ENCODE measurements at regions not wholly inside any gene's neighbourhood (a gene's known extent, or its start where the extent isn't known, plus 50 kb on each side); places are given as distances from the start of the nearest gene placed in this dataset.
A peak's percentile ranks its signal among the peaks of the same experiment; 100 is the strongest.

GRCh38 chr2:177314722-177315264 is 50.3 kb upstream of the NFE2L2 start:
- no peaks in the 10 kb centered on the region for H3K36me3 Mint-ChIP-seq
- H3K27ac Mint-ChIP-seq = no peak overlapping the region
- ATAC-seq (no peak), DNase-seq (ENCODE audit: low spot score) (no peak)
- H3K4me3 Mint-ChIP-seq = no peak overlapping the region
- peaks cover 0 to 8% of the 10 kb centered on the region in 2 donors for H3K4me1 Mint-ChIP-seq (ENCODE audit: low read depth in 2 of 2)
- H3K27me3 Mint-ChIP-seq = no peaks in the 10 kb centered on the region
- no peaks in the 10 kb centered on the region for H3K9me3 Mint-ChIP-seq

GRCh38 chr2:177315364-177315763 is 50.8 kb upstream of the NFE2L2 start:
- Mint-ChIP-seq H3K4me3 (no peak overlapping the region), H3K27me3 (no peaks in the 10 kb centered on the region), H3K36me3 (no peaks in the 10 kb centered on the region), H3K4me1 (ENCODE audit: low read depth in 2 of 2) (peaks cover 0 to 8% of the 10 kb centered on the region in 2 donors), H3K9me3 (no peaks in the 10 kb centered on the region), H3K27ac (no peak overlapping the region)
- DNase-seq (ENCODE audit: low spot score) (no peak), ATAC-seq (no peak)

DNA sequence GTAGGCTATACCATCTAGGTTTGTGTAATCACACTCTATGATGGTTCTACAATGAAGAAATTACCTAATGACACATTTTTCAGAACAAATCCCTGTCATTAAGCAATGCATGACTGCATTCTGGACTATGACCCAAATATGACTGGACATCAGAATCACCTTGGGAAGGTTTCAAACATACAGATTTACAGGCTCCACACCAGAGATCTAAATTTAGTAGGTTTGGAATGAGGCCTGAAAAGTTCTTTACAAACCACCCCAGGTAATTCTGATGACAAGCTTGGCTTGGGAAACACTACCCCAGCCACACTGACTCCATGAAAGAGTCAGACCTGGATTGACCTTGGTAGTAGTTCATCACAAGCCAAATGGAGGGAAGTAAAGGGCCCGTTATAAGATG is 52.2 kb upstream of the NFE2L2 start:
- Mint-ChIP-seq H3K9me3 (no peaks in the 10 kb centered on the region), H3K4me1 (ENCODE audit: low read depth in 2 of 2) (peaks cover 0 to 8% of the 10 kb centered on the region in 2 donors), H3K36me3 (no peaks in the 10 kb centered on the region), H3K4me3 (no peak overlapping the region), H3K27ac (no peak overlapping the region), H3K27me3 (no peaks in the 10 kb centered on the region)
- ATAC-seq (no peak), DNase-seq (ENCODE audit: low spot score) (no peak)

- H3K4me1 Mint-ChIP-seq (ENCODE audit: low read depth in 2 of 2) = peaks cover 0 to 8% of the 10 kb centered on the region in 2 donors
These were observed 52.9 kb upstream of the NFE2L2 start for GRCh38 chr2:177317443-177317842.

DNA sequence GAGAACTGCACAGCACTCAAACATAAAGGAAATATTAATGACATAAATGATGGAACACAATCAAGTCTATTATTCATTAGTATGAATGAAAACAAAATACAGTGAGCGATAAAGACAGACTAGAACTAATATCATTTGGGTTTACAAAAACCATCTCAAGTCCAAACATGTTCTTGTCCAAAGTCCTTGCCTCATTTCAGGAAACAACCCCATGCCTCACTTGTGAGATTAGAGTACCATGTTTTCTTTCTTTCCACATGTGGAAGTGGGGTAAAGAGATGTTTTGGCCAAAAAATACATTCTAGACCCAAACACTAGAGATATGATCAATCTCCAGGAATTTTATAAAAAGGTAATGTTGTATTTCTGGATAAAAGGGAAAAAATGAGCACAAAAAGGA is 53.3 kb upstream of the NFE2L2 start:
- Mint-ChIP-seq H3K4me1 (ENCODE audit: low read depth in 2 of 2) (peaks cover 0 to 8% of the 10 kb centered on the region in 2 donors), H3K27me3 (no peaks in the 10 kb centered on the region), H3K4me3 (no peak overlapping the region)

More at GRCh38 chr2:177317443-177317842, 52.9 kb upstream of the NFE2L2 start:
- ATAC-seq (no peak), DNase-seq (ENCODE audit: low spot score) (no peak)
- H3K9me3 Mint-ChIP-seq = no peaks in the 10 kb centered on the region
- H3K27ac Mint-ChIP-seq = no peak overlapping the region
- no peaks in the 10 kb centered on the region for H3K36me3 Mint-ChIP-seq
- no peak overlapping the region for H3K4me3 Mint-ChIP-seq
- H3K27me3 Mint-ChIP-seq = no peaks in the 10 kb centered on the region

DNA sequence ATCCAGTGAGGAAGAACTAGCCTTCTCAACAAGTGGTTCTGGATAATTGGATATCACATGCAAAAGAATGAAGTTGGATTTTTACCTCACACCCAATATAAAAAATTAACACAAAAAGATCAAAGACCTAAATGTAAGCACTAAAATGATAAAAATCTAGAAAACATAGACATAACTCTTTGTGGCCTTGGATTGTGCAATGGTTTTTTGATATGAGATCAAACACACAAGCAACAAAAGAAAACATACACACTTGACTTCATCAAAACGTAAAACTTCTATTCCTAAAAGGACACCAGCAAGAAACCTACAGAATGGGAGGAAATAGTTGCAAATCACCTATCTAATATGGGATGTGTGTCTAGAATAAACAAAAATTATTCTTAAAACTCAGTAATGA is 54.1 kb upstream of the NFE2L2 start:
- no peak for ATAC-seq
- no peak overlapping the region for H3K27ac Mint-ChIP-seq
- no peak overlapping the region for H3K4me3 Mint-ChIP-seq
- H3K4me1 Mint-ChIP-seq (ENCODE audit: low read depth in 2 of 2) = peaks cover 0 to under 1% of the 10 kb centered on the region in 2 donors
- no peaks in the 10 kb centered on the region for H3K9me3 Mint-ChIP-seq
- no peaks in the 10 kb centered on the region for H3K36me3 Mint-ChIP-seq
- no peaks in the 10 kb centered on the region for H3K27me3 Mint-ChIP-seq
- DNase-seq (ENCODE audit: low spot score) = no peak

More for the DNA sequence above, 53.3 kb upstream of the NFE2L2 start:
- DNase-seq (ENCODE audit: low spot score) = no peak
- ATAC-seq = no peak
- H3K36me3 Mint-ChIP-seq = no peaks in the 10 kb centered on the region
- no peaks in the 10 kb centered on the region for H3K9me3 Mint-ChIP-seq
- no peak overlapping the region for H3K27ac Mint-ChIP-seq

- Mint-ChIP-seq H3K27me3 (no peaks in the 10 kb centered on the region), H3K4me3 (no peak overlapping the region), H3K4me1 (ENCODE audit: low read depth in 2 of 2) (peaks cover 0 to 3% of the 10 kb centered on the region in 2 donors), H3K9me3 (no peaks in the 10 kb centered on the region), H3K36me3 (no peaks in the 10 kb centered on the region), H3K27ac (no peak overlapping the region)
- DNase-seq (ENCODE audit: low spot score) (no peak), ATAC-seq (no peak)
These were observed 56.1 kb upstream of the NFE2L2 start for GRCh38 chr2:177320596-177320995.

DNA sequence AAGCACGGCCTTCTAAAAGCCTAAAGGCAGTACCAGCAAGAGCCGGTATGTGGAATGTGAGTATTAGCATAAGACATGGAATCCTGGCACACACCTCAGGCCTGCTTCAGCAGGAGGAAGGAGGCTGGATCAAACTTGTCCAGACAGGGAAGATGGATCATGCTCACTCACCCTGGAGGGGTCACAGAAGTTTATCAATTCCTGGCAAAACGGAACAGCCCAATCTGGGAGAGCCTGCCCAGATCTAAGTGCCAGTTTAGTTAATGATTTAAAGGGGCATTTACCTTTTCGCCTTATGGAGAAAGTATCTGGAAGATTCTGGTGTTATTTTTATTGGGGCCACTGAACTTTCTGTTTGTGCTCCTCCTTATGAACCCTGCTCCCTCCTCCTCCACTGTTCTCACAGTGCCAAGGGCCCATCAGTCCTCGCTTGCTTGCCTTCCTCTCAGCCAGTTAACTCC is 58.3 kb upstream of the NFE2L2 start:
- H3K36me3 Mint-ChIP-seq = no peaks in the 10 kb centered on the region
- no peak for ATAC-seq
- H3K9me3 Mint-ChIP-seq = no peaks in the 10 kb centered on the region

GRCh38 chr2:177324797-177325196 is 60.3 kb upstream of the NFE2L2 start:
- H3K4me1 Mint-ChIP-seq (ENCODE audit: low read depth in 2 of 2) = peaks cover 0 to 3% of the 10 kb centered on the region in 2 donors
- H3K36me3 Mint-ChIP-seq = no peaks in the 10 kb centered on the region
- ATAC-seq = no peak
- H3K9me3 Mint-ChIP-seq = no peaks in the 10 kb centered on the region
- H3K27ac Mint-ChIP-seq = no peak overlapping the region
- H3K4me3 Mint-ChIP-seq = no peak overlapping the region
- no peaks in the 10 kb centered on the region for H3K27me3 Mint-ChIP-seq
- DNase-seq (ENCODE audit: low spot score) = no peak

More for the DNA sequence above, 58.3 kb upstream of the NFE2L2 start:
- Mint-ChIP-seq H3K4me1 (ENCODE audit: low read depth in 2 of 2) (peaks cover 0 to 3% of the 10 kb centered on the region in 2 donors), H3K4me3 (no peak overlapping the region), H3K27ac (no peak overlapping the region), H3K27me3 (no peaks in the 10 kb centered on the region)
- DNase-seq (ENCODE audit: low spot score) = no peak

DNA sequence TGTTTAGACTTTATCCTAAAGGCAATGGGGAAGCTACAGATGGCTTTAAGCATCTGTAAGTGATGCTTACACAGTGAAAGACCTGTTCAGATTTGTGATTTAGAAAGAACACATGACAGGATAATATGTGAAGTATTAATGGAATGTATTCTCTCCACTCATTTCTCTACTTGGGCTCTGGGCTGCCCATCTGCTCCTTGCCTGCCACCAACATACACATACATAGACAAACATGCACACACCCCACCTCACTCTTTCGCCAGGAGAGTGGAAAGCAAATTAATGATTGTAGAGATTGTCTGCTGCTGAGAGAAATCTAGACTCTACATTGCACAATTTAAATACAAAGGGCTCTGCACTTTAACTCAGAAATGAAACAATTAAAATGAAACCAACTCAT is 61.0 kb upstream of the NFE2L2 start:
- no peak overlapping the region for H3K4me3 Mint-ChIP-seq
- no peaks in the 10 kb centered on the region for H3K9me3 Mint-ChIP-seq
- DNase-seq (ENCODE audit: low spot score) = no peak
- peaks cover 0 to 3% of the 10 kb centered on the region in 2 donors for H3K4me1 Mint-ChIP-seq (ENCODE audit: low read depth in 2 of 2)
- H3K36me3 Mint-ChIP-seq = no peaks in the 10 kb centered on the region
- H3K27ac Mint-ChIP-seq = no peak overlapping the region
- no peaks in the 10 kb centered on the region for H3K27me3 Mint-ChIP-seq
- ATAC-seq = no peak

DNA sequence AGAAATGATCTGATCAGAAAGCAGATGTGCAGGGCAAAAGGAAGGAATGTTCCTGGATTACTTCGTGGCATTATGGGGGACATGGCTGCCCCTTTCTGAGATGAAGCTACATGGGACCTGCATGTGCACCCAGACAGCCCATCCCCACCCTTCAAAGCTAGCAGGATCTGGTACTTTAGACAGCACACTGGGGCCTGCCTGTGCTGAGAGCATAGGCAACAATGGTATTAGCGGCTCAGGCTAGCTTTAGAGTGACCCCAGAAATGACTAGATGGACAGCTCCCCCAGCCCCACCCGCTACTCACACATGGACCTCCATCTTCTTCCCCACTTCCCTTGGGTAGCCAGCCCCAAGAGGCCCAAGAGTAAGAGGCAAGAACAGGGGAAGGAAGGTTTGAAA is 61.5 kb upstream of the NFE2L2 start:
- no peaks in the 10 kb centered on the region for H3K27me3 Mint-ChIP-seq
- no peak overlapping the region for H3K27ac Mint-ChIP-seq
- no peak overlapping the region for H3K4me3 Mint-ChIP-seq
- no peaks in the 10 kb centered on the region for H3K36me3 Mint-ChIP-seq
- no peak for DNase-seq (ENCODE audit: low spot score)
- no peaks in the 10 kb centered on the region for H3K9me3 Mint-ChIP-seq
- peaks cover 0 to 3% of the 10 kb centered on the region in 2 donors for H3K4me1 Mint-ChIP-seq (ENCODE audit: low read depth in 2 of 2)
- ATAC-seq = no peak

GRCh38 chr2:177326591-177326990 is 62.1 kb upstream of the NFE2L2 start:
- DNase-seq (ENCODE audit: low spot score) = no peak
- Mint-ChIP-seq H3K4me3 (no peak overlapping the region), H3K36me3 (no peaks in the 10 kb centered on the region), H3K27me3 (no peaks in the 10 kb centered on the region), H3K4me1 (ENCODE audit: low read depth in 2 of 2) (peaks cover 0 to 3% of the 10 kb centered on the region in 2 donors), H3K27ac (no peak overlapping the region), H3K9me3 (no peaks in the 10 kb centered on the region)
- no peak for ATAC-seq

GRCh38 chr2:177327009-177327408 is 62.5 kb upstream of the NFE2L2 start:
- H3K9me3 Mint-ChIP-seq = no peaks in the 10 kb centered on the region
- H3K4me1 Mint-ChIP-seq (ENCODE audit: low read depth in 2 of 2) = peaks cover 3% of the 10 kb centered on the region in 2 donors
- ATAC-seq (no peak), DNase-seq (ENCODE audit: low spot score) (no peak)
- no peak overlapping the region for H3K4me3 Mint-ChIP-seq
- no peaks in the 10 kb centered on the region for H3K27me3 Mint-ChIP-seq
- H3K27ac Mint-ChIP-seq = no peak overlapping the region
- no peaks in the 10 kb centered on the region for H3K36me3 Mint-ChIP-seq

GRCh38 chr2:177328056-177328455 is 63.5 kb upstream of the NFE2L2 start:
- no peak overlapping the region for H3K4me3 Mint-ChIP-seq
- ATAC-seq = peak in 1 of 2 donors; percentile 27
- peaks cover 7 to 10% of the 10 kb centered on the region in 2 donors for H3K4me1 Mint-ChIP-seq (ENCODE audit: low read depth in 2 of 2)
- H3K9me3 Mint-ChIP-seq = no peaks in the 10 kb centered on the region
- no peak for DNase-seq (ENCODE audit: low spot score)
- H3K36me3 Mint-ChIP-seq = no peaks in the 10 kb centered on the region
- no peak overlapping the region for H3K27ac Mint-ChIP-seq
- H3K27me3 Mint-ChIP-seq = no peaks in the 10 kb centered on the region

DNA sequence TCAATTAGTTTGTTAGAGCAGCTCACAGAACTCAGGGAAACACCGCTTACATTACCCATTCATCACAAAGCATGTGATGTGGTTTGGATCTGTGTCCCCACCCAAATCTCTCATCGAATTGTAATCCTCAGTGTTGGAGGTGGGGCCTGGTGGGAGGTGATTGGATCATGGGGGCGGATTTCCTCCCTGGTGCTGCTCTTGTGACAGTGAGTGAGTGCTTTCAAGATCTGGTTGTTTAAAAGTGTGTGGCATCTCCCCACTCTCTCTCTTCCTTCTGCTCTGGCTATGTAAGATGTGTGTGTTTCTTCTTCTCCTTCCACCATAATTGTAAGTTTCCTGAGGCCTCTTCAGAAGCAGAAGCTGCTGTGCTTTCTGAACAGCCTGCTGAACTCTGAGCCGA is 63.5 kb upstream of the AGPS start:
- H3K27ac Mint-ChIP-seq = no peak overlapping the region
- H3K4me1 Mint-ChIP-seq (ENCODE audit: low read depth in 2 of 2) = peaks cover 7 to 10% of the 10 kb centered on the region in 2 donors
- no peaks in the 10 kb centered on the region for H3K36me3 Mint-ChIP-seq
- DNase-seq (ENCODE audit: low spot score) (no peak), ATAC-seq (no peak)
- no peak overlapping the region for H3K4me3 Mint-ChIP-seq
- no peaks in the 10 kb centered on the region for H3K27me3 Mint-ChIP-seq
- H3K9me3 Mint-ChIP-seq = no peaks in the 10 kb centered on the region
